GM23248 (cell line): ENCODE measurements at regions not wholly inside any gene's neighbourhood (a gene's known extent, or its start where the extent isn't known, plus 50 kb on each side); places are given as distances from the start of the nearest gene placed in this dataset.

Source experiments
- EZH2 ChIP-seq: fragments of 200-600 bp; sonication (generic); IDR thresholded peaks from 2 replicates; pipeline ENCODE4 v1.6.1; 2018; ENCODE audit warnings: antibody characterized with exemption, mild to moderate bottlenecking; ENCODE audit not compliant: insufficient read depth, poor library complexity, severe bottlenecking
- EZH2phosphoT487 ChIP-seq: fragments of 200-600 bp; sonication (generic); IDR thresholded peaks from 2 replicates; pipeline ENCODE4 v1.6.1; 2018; ENCODE audit warnings: antibody characterized with exemption, moderate library complexity, mild to moderate bottlenecking, low read depth; ENCODE audit not compliant: insufficient read depth

DNA sequence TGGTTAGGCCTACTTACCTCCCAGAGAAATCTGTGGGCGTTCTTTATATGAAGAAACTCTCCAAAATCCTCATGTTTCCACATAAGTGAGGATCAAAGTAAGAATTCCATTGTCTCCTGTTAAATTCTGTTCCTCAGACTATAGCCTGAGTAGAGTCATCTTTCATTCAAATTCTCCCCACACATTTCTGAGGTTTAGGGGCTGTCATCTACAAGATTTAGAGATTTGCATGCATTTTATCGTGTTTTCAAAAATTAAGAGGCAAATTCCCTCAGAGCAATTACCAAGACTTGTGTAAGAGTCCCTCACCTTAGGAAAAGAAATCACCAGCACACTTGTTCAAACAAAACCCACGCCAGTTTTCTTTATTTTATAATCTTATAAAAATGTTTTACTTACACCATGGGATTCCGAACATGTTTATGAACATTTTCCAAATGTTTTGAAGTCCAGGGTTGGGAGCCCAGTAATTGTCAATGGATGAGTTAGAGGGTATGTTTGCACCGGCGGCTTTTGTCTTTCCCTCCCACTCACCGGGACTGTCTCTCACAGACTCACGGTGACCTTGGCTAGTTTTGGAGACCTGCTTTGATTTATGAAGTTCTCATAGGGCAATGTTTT lies 367.6 kb downstream of the ENC1 start:
- TF ChIP-seq EZH2 (no peak), EZH2phosphoT487 (no peak)
